ENCODE measurements at regions not wholly inside any gene's neighbourhood (a gene's known extent, or its start where the extent isn't known, plus 50 kb on each side); places are given as distances from the start of the nearest gene placed in this dataset.

DNA sequence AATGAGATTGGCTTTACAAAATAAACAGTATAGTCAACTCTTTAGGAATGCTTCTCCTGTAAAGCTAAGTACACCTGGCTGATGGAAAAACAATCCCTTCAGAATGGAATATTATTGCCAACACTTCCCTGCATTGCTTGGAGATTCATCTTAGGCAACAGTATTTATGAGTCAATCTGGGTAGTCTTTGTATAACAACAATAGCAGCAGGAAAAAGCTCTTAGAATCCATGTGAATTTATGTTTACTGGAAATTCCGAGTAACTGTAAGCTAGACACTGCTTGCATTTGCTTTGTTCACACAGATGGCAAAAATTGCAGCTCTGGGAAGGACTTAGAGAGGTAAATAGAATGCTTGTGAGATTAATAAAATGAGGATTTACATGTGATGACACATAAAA, 101.7 kb upstream of the NTRK2 start:
- TF ChIP-seq GATA3 (IDR thresholded peaks at IDR 0.05; ENCODE audit: low read depth, low read length): no peak
- TF ChIP-seq GATA2 (IDR thresholded peaks at IDR 0.05; ENCODE audit: low read depth, low read length): no peak

DNA sequence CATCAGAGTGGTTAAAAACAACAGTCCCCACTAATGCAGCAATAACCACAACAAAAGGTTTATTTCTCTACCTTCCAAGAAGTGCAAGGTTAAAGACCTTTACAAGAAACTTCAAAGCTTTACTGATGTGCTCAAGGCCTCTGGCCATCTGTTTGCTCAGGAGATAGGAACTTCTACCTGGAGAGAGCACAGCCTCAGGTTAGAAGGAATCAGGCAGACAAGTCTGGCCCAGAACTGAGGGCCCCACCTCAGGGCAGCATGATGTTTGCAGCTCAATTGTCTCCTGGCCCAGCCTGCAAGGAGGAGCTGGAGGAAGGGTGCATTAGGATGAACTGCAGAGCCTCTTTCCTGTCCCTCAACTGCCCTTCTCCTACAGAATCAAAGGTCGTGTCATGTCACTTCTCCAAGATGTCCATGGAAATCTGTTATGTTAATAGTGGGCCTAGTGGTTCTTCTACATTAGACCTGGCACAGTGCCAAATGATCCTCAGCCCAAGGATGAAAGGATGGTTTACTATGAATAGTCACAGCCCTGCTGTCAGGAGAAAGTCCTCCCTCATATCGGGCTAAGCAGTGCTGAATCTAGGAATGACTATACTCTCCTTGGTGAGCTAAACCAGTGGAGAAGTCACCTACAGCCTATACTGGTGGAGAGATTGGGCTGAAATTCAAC, 98.9 kb upstream of the NTRK2 start:
- TF ChIP-seq GATA3 (IDR thresholded peaks at IDR 0.05; ENCODE audit: low read depth, low read length) (no peak), GATA2 (IDR thresholded peaks at IDR 0.05; ENCODE audit: low read depth, low read length) (no peak)

DNA sequence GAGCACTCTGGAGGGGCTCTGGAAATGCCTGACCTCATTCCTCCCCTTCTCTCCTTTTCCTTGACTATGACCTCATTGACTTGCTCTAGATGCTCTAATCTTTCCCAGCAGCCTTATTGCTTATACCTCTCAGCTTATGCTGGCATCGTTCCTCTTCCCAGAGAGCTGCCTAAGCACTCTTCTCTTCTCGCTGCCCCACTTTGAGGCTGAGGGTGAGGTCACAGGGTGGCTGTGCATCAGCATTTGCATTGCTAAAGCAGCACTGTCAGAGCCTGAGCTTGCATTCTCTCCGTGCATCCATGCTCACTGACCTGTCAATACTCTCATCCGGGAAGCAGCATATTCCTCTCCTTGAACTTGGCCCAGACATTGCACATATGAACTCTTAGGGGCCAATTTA, 96.4 kb upstream of the NTRK2 start:
- TF ChIP-seq GATA2 (IDR thresholded peaks at IDR 0.05; ENCODE audit: low read depth, low read length) (no peak), GATA3 (IDR thresholded peaks at IDR 0.05; ENCODE audit: low read depth, low read length) (no peak)

DNA sequence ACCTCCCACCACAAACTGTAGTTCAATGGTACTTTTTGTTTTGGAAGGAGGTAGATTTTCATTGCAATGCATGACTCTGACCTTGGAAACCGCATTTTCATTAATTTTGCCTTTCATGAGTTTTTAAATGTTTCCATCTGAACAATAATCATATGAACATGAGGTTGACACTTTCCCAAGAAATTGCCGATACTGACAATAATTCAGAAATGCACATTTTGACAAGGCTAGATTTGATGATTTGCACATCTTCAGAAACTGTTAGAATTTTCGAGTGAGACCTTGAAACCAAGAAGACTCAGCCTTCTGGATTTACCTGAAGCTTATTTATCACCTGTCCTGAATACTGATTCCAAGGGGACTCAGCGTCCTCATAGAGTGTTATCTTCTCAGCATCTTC, 93.8 kb upstream of the NTRK2 start:
- TF ChIP-seq GATA3 (IDR thresholded peaks at IDR 0.05; ENCODE audit: low read depth, low read length) (no peak), GATA2 (IDR thresholded peaks at IDR 0.05; ENCODE audit: low read depth, low read length) (no peak)

DNA sequence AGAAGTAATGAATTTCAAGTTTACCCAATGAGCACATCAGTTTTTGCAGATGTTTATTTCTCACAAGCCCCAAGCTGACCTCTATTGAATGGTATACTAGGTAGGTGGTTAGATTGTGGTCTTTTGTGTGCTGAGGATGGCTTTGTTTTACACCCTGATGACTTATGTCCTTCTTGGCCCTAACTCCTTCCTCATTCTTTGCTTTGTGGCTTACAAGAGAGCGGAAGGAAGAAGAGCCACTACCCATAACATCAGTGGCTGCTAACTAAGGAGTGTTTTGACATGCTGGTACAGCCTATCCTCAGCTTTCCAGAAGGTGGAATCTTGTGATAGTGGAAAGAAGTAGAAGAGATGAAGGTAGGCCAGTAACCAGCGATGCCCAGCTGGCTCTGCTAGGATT, 85.7 kb upstream of the NTRK2 start:
- TF ChIP-seq GATA2 (IDR thresholded peaks at IDR 0.05; ENCODE audit: low read depth, low read length) (no peak), GATA3 (IDR thresholded peaks at IDR 0.05; ENCODE audit: low read depth, low read length) (no peak)

DNA sequence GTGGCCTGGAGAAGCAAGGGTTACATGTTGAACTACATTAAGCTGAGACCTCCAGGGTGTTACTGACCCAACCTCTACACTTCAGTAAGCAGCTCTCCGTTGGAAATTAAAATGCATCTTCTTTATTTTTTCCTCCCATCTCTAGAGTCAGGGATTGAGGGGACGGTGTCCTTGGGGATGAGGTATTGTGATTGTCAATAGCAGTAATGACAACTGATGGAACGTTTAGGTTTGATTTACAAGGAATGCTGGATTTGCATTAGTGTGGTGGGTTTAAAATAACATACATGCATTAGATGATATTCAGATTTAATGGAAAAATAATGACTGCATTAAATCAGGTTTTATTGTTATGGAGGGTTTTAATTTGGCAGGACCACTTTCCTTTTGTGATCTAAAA, 82.9 kb upstream of the NTRK2 start:
- TF ChIP-seq GATA3 (IDR thresholded peaks at IDR 0.05; ENCODE audit: low read depth, low read length): no peak
- TF ChIP-seq GATA2 (IDR thresholded peaks at IDR 0.05; ENCODE audit: low read depth, low read length): no peak

DNA sequence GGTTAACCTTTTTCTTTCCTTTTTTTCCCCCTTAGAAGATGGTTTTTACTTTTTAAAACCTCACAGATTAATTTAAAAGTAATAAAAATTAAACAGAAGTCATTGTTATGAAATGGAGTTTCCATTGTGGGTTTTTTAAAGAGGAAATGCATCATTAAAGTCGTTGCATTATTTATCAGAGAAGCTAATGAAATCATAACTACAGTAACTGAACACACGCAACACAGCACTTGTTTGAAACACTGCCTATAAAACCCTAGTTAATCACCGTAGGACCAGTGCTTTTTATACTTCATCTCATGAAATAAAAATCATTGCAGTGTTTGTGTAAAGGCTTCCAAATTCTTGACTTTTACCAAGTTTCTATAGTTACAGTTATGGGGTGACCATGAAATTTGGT, 82.4 kb upstream of the NTRK2 start:
- TF ChIP-seq GATA2 (IDR thresholded peaks at IDR 0.05; ENCODE audit: low read depth, low read length): no peak
- TF ChIP-seq GATA3 (IDR thresholded peaks at IDR 0.05; ENCODE audit: low read depth, low read length): no peak

DNA sequence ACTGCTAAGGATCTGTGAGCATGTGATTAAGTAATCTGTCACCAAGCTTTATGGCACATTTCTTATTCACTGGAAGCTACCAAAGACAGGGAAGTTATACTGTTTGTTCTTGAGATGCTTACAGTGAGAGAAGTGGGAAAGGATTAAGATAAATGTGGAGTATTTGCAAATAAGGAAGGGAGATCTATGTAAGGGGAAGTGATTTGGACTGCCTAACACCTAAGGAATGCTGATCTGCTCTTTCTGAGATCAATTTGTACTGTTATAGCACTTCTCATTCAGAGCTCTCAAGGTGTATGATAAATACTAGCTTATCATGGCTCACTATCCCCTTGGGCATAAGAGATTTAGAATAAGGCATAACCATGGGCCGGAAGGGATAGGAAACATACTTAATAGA, 80.0 kb upstream of the NTRK2 start:
- no peak for TF ChIP-seq GATA2 (IDR thresholded peaks at IDR 0.05; ENCODE audit: low read depth, low read length)
- TF ChIP-seq GATA3 (IDR thresholded peaks at IDR 0.05; ENCODE audit: low read depth, low read length): no peak

DNA sequence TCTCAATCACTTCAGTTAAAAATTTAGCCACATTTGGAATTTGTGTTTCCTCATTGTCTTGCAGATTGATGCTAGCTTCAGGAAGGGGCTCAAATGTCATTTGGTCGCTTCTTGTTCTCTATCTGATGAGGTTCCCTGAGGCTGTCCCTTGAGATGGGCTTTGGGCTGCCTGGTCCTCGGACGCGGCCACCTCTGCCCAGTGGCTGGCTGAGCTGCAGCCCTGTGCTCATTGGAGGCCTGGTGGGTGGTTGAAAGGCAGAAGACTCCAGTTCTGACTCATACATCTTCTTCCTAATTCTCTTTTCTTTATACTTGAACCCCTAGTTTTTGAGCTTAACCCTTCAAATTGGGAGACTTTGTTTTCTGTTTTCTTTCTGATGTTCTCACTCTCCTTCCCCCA, 78.8 kb upstream of the NTRK2 start:
- TF ChIP-seq GATA3 (IDR thresholded peaks at IDR 0.05; ENCODE audit: low read depth, low read length) (no peak), GATA2 (IDR thresholded peaks at IDR 0.05; ENCODE audit: low read depth, low read length) (no peak)

DNA sequence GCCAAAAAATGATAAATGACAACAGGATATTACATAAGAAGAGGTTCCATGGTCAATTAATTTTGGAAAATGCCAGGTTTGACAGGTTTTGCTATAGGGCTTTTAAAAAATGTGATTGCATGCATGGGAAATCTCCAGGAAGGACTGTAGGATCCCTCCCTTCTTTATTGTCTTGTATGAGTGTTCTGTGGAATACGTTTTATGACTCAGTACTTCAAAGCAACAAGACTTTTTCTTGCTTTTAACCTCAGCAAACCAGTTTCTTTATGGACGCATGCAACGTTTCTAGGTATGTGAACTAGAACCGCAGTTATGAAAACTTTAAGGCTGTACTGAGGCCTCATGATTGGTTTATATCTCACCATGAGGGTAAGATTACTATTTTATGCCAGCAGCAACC, 76.6 kb upstream of the NTRK2 start:
- no peak for TF ChIP-seq GATA3 (IDR thresholded peaks at IDR 0.05; ENCODE audit: low read depth, low read length)
- no peak for TF ChIP-seq GATA2 (IDR thresholded peaks at IDR 0.05; ENCODE audit: low read depth, low read length)

DNA sequence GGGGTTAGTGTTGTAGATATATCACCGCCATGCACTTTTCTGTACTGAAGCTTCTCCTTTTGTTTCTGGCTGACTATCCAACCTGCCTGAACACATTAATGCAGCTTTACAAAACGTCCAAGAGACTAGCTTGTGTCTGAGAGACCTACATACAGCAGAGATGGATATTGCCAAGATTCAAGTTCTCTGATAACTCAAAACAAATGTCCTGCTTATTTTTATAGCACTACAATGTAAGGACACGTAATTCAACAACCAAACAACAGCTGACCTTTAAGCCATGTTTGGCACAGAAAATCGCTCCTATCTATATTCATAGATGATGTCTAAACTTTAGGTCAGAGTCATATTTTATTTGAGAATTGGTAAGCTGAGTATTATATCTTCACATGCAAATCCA, 76.2 kb upstream of the NTRK2 start:
- TF ChIP-seq GATA2 (IDR thresholded peaks at IDR 0.05; ENCODE audit: low read depth, low read length) (no peak), GATA3 (IDR thresholded peaks at IDR 0.05; ENCODE audit: low read depth, low read length) (no peak)

DNA sequence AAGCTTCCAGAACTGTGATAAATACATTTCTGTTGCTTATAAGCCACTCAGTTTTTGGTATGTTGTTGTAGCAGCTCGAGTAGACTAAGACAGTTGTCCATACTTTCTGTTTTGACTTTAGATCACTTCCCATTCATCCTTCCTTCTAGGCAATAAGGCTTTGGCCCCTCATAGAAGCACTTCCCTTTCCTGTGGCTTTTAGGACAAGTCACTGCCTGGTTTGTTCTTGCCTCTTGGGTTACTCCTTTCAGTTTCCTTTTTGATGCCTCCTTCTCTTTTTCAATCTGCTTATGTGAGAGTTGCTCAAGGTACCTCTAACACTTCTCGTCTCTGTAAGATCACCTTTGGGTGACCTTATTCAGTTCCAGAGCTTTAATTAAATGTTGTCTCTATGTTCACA, 72.4 kb upstream of the NTRK2 start:
- TF ChIP-seq GATA2 (IDR thresholded peaks at IDR 0.05; ENCODE audit: low read depth, low read length) (no peak), GATA3 (IDR thresholded peaks at IDR 0.05; ENCODE audit: low read depth, low read length) (no peak)

DNA sequence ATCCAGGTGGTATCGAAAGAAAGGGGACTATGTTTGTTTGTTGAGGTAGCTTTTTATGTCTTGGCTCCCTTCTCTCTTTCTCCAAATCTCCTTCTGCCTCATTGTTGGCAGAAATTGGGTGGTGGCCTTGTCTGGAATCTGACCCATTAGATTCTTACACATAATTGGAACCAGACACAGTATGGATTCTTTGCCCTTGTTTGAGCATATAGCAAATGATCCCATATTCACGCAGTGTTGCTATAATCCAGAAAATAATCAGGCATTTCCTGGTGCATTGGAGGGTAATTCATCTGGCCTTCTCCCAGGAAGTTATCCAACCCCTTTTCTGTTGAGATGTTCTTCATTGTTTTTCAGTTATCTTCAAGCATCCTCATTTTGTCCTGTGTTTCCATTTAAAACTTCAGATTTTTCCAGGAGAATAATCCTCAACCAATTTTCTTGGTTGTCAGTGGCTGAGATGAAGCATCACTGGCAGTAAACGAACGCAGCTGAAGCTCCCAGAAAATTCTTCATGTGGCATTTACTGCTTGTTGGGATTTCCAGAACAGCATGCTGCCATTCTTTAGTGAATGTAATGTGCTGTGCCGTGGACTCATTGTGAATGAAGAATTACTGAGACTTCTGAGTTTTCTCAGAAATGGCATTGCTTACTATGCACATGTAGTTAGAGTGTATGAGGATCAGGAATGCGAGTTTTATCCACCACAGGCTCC, 70.5 kb upstream of the NTRK2 start:
- no peak for TF ChIP-seq GATA2 (IDR thresholded peaks at IDR 0.05; ENCODE audit: low read depth, low read length)
- TF ChIP-seq GATA3 (IDR thresholded peaks at IDR 0.05; ENCODE audit: low read depth, low read length): no peak

DNA sequence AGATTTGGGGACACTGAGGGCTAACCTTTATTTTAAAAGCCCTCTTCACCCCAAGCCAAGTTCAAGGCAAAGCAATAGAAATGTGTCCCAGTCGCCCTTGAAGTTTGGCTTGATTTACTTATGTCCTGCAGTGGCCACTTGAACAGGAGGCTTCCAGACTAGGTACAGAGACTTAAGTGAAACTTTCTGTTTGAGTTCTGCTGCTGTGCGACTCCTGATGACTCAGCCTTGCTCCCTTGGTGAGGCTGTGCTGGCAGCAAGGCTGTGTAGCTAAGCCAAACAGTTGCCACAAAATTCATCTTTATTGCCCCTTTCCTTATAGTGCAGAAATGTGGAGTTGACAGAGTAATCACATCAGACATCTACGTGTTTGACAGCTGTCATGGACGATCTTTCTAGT, 68.8 kb upstream of the NTRK2 start:
- TF ChIP-seq GATA3 (IDR thresholded peaks at IDR 0.05; ENCODE audit: low read depth, low read length) (no peak), GATA2 (IDR thresholded peaks at IDR 0.05; ENCODE audit: low read depth, low read length) (no peak)

DNA sequence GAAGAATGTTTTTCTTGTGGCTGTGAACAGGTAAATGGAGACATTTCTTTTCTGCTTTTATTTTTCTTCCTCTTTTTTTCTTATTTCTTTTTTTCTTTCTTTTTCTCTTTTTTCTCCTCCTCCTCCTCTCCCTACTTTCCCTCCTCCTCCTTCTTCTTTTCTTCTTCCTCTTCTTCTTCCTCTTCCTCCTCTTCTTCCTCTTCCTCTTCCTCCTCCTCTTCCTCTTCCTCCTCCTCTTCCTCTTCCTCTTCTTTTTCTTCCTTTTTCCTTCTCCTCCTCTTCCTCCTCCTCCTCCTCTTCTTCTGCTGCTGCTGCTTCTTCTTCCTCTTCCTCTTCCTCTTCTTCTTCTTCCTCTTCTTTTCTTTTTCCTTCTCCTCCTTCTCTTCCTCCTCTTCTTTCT, 65.3 kb upstream of the NTRK2 start:
- TF ChIP-seq GATA3 (IDR thresholded peaks at IDR 0.05; ENCODE audit: low read depth, low read length) (no peak), GATA2 (IDR thresholded peaks at IDR 0.05; ENCODE audit: low read depth, low read length) (no peak)
